Ovary (tissue), 7 donors: ENCODE measurements at regions not wholly inside any gene's neighbourhood (a gene's known extent, or its start where the extent isn't known, plus 50 kb on each side); places are given as distances from the start of the nearest gene placed in this dataset.

ENCODE experiments used
- DNase-seq, 5 donors: peaks; one replicate each; pipeline ENCODE4 v3.0.0-alpha.2; 2019 to 2020
- H3K27ac ChIP-seq, 2 donors: fragments of 200-600 bp; one replicate each; pipeline versions ENCODE4 v1.5.1 to v1.8.0; 2019 to 2022
- H3K27me3 ChIP-seq: fragments of 200-600 bp; one replicate; pipeline ENCODE4 v1.8.0; 2022
- H3K36me3 ChIP-seq: fragments of 200-600 bp; sonication (generic); one replicate; pipeline ENCODE4 v1.5.1; 2019
- H3K4me1 ChIP-seq: one replicate; pipeline ENCODE4 v1.8.1; 2013; ENCODE audit warnings: mild to moderate bottlenecking, moderate library complexity; ENCODE audit not compliant: insufficient read depth
- H3K4me3 ChIP-seq: fragments of 200-600 bp; sonication (generic); one replicate; pipeline ENCODE4 v1.5.1; 2017
- H3K9me3 ChIP-seq, 2 donors: fragments of 200-600 bp in 1 of 2; sonication (generic) in 1 of 2; one replicate each; pipeline versions ENCODE4 v1.5.1 to v1.8.1; 2013 to 2019; ENCODE audit warnings: mild to moderate bottlenecking in 1 of 2, moderate library complexity in 1 of 2
- EP300 ChIP-seq: sonication (generic); formaldehyde crosslinking; IDR thresholded peaks from one replicate; pipeline ENCODE4 v1.6.1; 2017; ENCODE audit warnings: antibody characterized with exemption
- POLR2A ChIP-seq: fragments of 450-650 bp; IDR thresholded peaks from one replicate; pipeline ENCODE4 v1.6.1; 2017; ENCODE audit warnings: antibody characterized with exemption, mild to moderate bottlenecking, moderate library complexity
- WGBS, 3 donors: extraction: QIAGEN DNeasy Blood & Tissue Kit in 1 of 3; methylation state at CpG; one replicate each; pipeline versions ENCODE4 v1.1.5 to v1.1.7; 2013 to 2017; 5-methylcytosine and 5-hydroxymethylcytosine counted together
- intact Hi-C, 4 donors: fragments of 100-400 bp; cut with DNase I; formaldehyde crosslinking; loops; one replicate each; pipeline versions ENCODE4 v1.11.0 to v1.15.1; 2022 to 2023
- TF ChIP-seq, protein P1 (sequence below), 3 donors: fragments of 450-650 bp in 2 of 3; fragments of 200-600 bp in 1 of 3; IDR thresholded peaks; one replicate each; pipeline versions ENCODE4 v1.5.1 to v1.8.0; 2016 to 2022; ENCODE audit warnings: antibody characterized with exemption in 3 of 3, mild to moderate bottlenecking in 1 of 3
- donor health status: DM: no; HTN: no; CAD: no; lungs with moderate emphysema.
- donor health status: DM: no; HTN: no; CAD: no.
- donor health status: Bipolar disorder and iron deficiency.
- donor health status: DM: no; HTN: no; CAD: no.
- donor health status: DM: yes; HTN: yes; CAD: no.

DNA sequence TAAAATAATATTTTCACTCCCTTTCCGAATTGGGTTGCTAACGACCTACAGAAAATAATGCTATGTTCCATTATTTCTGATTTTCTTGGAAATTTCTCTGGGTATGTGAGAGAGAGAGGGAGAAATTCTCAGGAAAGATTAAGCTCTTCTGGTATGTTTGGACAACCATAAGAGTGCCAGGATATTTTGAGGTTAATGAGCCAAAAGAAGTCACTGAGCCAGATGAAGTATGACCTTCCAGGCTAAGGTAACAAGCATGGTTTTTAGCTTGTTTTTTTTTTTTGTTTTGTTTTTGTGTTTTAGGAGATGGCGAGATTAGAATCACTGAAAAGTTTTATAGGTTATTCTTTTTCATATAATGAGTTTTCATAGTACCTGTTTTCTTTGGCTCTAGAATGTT is 171.0 kb upstream of the FOXP2 start:
- no peak overlapping the region for H3K4me3 ChIP-seq

DNA sequence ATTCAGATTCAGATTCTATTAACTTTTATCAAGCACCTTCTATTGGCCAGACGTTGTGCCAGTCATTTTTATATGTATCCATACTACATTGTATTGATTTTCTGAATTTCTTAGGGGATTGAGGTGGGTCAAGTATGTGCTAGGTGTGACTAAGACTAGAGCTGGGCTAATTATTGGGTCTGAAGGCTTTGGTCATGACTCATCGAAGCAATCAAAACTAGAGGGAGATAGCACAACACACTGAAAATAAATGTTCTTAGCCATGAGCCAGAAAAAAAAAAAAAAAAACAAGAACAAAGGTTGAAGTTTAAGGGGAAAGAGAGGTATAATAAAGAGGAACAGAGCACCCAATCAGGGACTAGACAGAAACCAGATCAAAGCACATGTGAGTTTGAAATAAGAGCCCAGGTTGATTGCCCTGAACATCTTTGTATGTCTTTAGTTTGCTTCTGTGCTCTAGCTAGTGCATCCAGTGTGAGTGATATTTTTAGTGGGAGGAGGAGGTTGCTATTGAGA is 171.6 kb upstream of the FOXP2 start:
- intact Hi-C loops, result no loop called here
- no peak for DNase-seq
- no peak overlapping the region for H3K4me3 ChIP-seq
- TF ChIP-seq, protein P1, sequence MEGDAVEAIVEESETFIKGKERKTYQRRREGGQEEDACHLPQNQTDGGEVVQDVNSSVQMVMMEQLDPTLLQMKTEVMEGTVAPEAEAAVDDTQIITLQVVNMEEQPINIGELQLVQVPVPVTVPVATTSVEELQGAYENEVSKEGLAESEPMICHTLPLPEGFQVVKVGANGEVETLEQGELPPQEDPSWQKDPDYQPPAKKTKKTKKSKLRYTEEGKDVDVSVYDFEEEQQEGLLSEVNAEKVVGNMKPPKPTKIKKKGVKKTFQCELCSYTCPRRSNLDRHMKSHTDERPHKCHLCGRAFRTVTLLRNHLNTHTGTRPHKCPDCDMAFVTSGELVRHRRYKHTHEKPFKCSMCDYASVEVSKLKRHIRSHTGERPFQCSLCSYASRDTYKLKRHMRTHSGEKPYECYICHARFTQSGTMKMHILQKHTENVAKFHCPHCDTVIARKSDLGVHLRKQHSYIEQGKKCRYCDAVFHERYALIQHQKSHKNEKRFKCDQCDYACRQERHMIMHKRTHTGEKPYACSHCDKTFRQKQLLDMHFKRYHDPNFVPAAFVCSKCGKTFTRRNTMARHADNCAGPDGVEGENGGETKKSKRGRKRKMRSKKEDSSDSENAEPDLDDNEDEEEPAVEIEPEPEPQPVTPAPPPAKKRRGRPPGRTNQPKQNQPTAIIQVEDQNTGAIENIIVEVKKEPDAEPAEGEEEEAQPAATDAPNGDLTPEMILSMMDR (IDR thresholded peaks at IDR 0.05), result no peak
- TF ChIP-seq EP300, result no peak
- no peak for TF ChIP-seq POLR2A
- H3K27me3 ChIP-seq, result no peaks in the 10 kb centered on the region
- 63 to 74% (median 72%) methylated on average over 2 of the region's 2 CpGs for WGBS, 3 donors
- H3K9me3 ChIP-seq, result no peaks in the 10 kb centered on the region
- H3K36me3 ChIP-seq, result no peaks in the 10 kb centered on the region
- H3K27ac ChIP-seq, result no peak overlapping the region
- no peaks in the 10 kb centered on the region for H3K4me1 ChIP-seq

More for the DNA sequence above, 171.0 kb upstream of the FOXP2 start:
- DNase-seq, result no peak
- Histone ChIP-seq H3K4me1 (no peaks in the 10 kb centered on the region), H3K36me3 (no peaks in the 10 kb centered on the region), H3K27me3 (no peaks in the 10 kb centered on the region), H3K9me3 (no peaks in the 10 kb centered on the region), H3K27ac (no peak overlapping the region)
- WGBS, 3 donors, result 56 to 71% (median 56%) methylated on average over 3 of the region's 3 CpGs
- no peak for TF ChIP-seq EP300
- TF ChIP-seq, protein P1 (IDR thresholded peaks at IDR 0.05), result no peak
- no peak for TF ChIP-seq POLR2A
- intact Hi-C loops, result no loop called here

DNA sequence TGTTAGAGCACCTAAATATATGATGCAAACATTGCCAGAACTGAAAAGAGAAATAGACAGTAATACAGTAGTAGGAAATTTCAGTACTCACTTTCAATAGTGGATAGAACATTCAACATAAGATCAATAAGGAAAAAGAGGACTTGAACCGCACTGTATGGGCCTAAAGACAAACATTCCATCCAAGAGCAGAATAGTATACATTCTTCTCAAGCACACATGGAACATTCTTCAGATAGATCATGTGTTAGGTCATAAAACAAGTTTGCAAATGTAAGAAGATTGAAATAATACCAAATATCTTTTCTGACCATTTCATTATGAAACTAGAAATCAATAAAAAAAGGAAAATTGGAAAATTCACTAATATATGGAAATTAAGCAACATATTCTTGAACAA is 185.4 kb upstream of the FOXP2 start:
- Histone ChIP-seq H3K4me1 (no peaks in the 10 kb centered on the region), H3K27ac (no peak overlapping the region), H3K4me3 (no peak overlapping the region), H3K36me3 (no peaks in the 10 kb centered on the region), H3K27me3 (no peaks in the 10 kb centered on the region), H3K9me3 (no peaks in the 10 kb centered on the region)
- intact Hi-C loops, result no loop called here
- 80 to 82% (median 82%) methylated on average over 1 of the region's 1 CpG for WGBS, 3 donors
- no peak for TF ChIP-seq POLR2A
- TF ChIP-seq, protein P1 (IDR thresholded peaks at IDR 0.05), result no peak
- no peak for DNase-seq

DNA sequence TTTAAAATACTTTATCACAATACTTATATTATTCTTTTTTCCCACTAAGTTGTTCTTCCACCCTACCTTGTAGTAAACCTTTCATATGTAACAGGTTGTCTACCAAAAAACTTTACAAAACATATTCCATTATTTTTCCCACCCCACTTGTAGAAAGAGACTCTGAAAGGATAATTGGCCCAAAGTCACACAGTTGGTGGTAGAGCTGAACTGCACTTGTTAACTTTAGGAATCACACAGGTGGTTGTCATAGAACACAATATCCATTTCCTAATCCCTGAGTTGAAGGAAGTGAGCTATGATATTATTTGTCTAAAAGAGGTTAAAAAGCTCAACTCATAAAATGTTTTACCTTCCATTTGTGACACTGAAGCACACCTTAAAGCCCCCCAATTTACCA is 188.8 kb upstream of the FOXP2 start:
- intact Hi-C loops, result no loop called here
- no peak for DNase-seq
- Histone ChIP-seq H3K27me3 (no peaks in the 10 kb centered on the region), H3K9me3 (no peaks in the 10 kb centered on the region), H3K27ac (no peak overlapping the region), H3K4me1 (no peaks in the 10 kb centered on the region), H3K36me3 (no peaks in the 10 kb centered on the region), H3K4me3 (no peak overlapping the region)
- TF ChIP-seq EP300 (no peak), POLR2A (no peak)
- TF ChIP-seq, protein P1 (IDR thresholded peaks at IDR 0.05), result no peak

DNA sequence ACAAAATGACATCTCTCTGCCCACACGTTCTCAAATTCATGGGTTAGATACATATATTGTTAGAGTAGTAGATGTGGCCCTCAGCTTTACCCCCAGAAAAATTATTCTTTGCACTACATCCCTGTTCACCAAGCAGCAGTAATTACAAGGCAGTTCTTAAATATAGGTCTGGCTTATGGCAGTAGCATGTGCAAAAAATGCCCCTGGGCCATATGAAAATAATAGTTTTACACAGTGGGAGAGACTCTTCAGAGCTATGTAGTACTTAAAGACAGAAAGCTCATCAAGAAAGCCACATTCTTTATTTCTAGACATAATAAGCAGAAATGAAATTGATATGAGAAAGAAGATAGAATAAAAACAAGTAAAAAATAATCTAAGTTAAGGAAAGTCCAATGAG is 196.3 kb upstream of the FOXP2 start:
- intact Hi-C loops, result no loop called here

More for the DNA sequence above, 196.3 kb upstream of the FOXP2 start:
- no peaks in the 10 kb centered on the region for H3K27me3 ChIP-seq
- no peaks in the 10 kb centered on the region for H3K9me3 ChIP-seq
- DNase-seq, result no peak
- 34 to 62% (median 41%) methylated on average over 1 of the region's 1 CpG for WGBS, 3 donors
- H3K4me1 ChIP-seq, result no peaks in the 10 kb centered on the region
- H3K27ac ChIP-seq, result no peak overlapping the region
- TF ChIP-seq POLR2A (no peak), EP300 (no peak)
- TF ChIP-seq, protein P1 (IDR thresholded peaks at IDR 0.05), result no peak
- no peaks in the 10 kb centered on the region for H3K36me3 ChIP-seq
- no peak overlapping the region for H3K4me3 ChIP-seq
